Stimulated activated naive CD8-positive, alpha-beta T cell treated with anti-CD3 and anti-CD28 coated beads, Interleukin-15, amount 100 ng/mL, for 72 hours (primary cell): ENCODE measurements at regions not wholly inside any gene's neighbourhood (a gene's known extent, or its start where the extent isn't known, plus 50 kb on each side); places are given as distances from the start of the nearest gene placed in this dataset.

Experiments
- ATAC-seq: fragments of 150-1000 bp; cut with Tn5 transposase; 2 replicates; pipeline ENCODE4 v1.10.0; 2021; ENCODE audit warnings: mild to moderate bottlenecking, moderate library complexity
- DNase-seq, 2 donors: peaks; one replicate each; pipeline ENCODE4 v3.0.0; 2021 to 2022
- H3K27ac Mint-ChIP-seq, 2 donors: one replicate each; pipeline ENCODE4 v1.8.0; 2022; ENCODE audit warnings: mild to moderate bottlenecking in 2 of 2, mixed read lengths in 2 of 2, moderate library complexity in 2 of 2
- H3K27me3 Mint-ChIP-seq: one replicate; pipeline ENCODE4 v1.8.0; 2022; ENCODE audit warnings: mixed read lengths
- H3K4me1 Mint-ChIP-seq: one replicate; pipeline ENCODE4 v1.8.0; 2022; ENCODE audit warnings: mild to moderate bottlenecking, mixed read lengths
- H3K4me3 Mint-ChIP-seq, 2 donors: one replicate each; pipeline ENCODE4 v1.8.0; 2022; ENCODE audit warnings: mild to moderate bottlenecking in 2 of 2, mixed read lengths in 2 of 2, moderate library complexity in 1 of 2
- H3K9me3 Mint-ChIP-seq, 2 donors: one replicate each; pipeline ENCODE4 v1.8.0; 2022; ENCODE audit warnings: mixed read lengths in 2 of 2

DNA sequence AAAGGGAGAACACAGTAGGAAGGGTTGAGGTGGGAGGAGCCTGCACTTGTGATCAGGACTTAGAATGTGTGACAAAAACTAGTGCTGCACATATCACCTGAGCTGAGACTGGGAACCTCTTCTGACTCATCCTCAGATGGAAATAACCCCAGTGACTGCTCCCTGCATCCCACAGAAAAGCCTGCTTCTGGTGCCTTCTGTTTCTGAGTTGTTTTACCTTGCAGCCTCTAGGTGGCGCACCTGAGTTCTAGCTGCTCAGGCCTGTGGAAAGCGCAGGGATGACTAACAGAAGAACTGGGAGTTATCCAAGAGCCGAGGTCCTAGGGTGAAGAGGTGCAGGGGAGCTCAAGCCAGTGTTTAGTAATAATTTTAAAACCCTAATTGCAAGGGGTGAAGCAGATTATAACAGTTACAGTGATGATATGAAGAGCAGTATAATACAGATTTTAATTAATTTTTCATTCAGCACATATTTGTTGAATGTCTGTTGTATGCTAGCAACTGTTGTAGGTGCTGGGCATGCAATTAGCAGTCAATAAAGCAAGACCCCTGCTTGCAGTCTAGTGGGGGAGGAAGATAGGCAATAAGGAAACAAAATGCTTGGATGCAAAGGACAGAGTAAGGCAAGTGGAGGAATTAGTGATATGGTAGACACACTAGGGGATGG, 302.5 kb downstream of the DHX35 start:
- H3K4me1 Mint-ChIP-seq: no peaks in the 10 kb centered on the region
- peak; percentile 66 for ATAC-seq
- H3K9me3 Mint-ChIP-seq: no peaks in the 10 kb centered on the region
- no peak overlapping the region for H3K4me3 Mint-ChIP-seq
- peak; percentile 30 to 38 for DNase-seq
- peaks cover 8% of the 10 kb centered on the region for H3K27me3 Mint-ChIP-seq
- H3K27ac Mint-ChIP-seq: no peak overlapping the region

GRCh38 chr20:39263076-39263475, 300.9 kb downstream of the DHX35 start:
- Mint-ChIP-seq H3K4me1 (no peaks in the 10 kb centered on the region), H3K9me3 (no peaks in the 10 kb centered on the region), H3K27me3 (peaks cover 8% of the 10 kb centered on the region), H3K27ac (no peak overlapping the region), H3K4me3 (no peak overlapping the region)
- no peak for DNase-seq
- ATAC-seq: no peak

GRCh38 chr20:39259808-39260207, 297.7 kb downstream of the DHX35 start:
- Mint-ChIP-seq H3K27me3 (peaks cover 8% of the 10 kb centered on the region), H3K9me3 (no peaks in the 10 kb centered on the region), H3K4me3 (no peak overlapping the region), H3K27ac (no peak overlapping the region), H3K4me1 (no peaks in the 10 kb centered on the region)
- ATAC-seq (no peak), DNase-seq (no peak)

DNA sequence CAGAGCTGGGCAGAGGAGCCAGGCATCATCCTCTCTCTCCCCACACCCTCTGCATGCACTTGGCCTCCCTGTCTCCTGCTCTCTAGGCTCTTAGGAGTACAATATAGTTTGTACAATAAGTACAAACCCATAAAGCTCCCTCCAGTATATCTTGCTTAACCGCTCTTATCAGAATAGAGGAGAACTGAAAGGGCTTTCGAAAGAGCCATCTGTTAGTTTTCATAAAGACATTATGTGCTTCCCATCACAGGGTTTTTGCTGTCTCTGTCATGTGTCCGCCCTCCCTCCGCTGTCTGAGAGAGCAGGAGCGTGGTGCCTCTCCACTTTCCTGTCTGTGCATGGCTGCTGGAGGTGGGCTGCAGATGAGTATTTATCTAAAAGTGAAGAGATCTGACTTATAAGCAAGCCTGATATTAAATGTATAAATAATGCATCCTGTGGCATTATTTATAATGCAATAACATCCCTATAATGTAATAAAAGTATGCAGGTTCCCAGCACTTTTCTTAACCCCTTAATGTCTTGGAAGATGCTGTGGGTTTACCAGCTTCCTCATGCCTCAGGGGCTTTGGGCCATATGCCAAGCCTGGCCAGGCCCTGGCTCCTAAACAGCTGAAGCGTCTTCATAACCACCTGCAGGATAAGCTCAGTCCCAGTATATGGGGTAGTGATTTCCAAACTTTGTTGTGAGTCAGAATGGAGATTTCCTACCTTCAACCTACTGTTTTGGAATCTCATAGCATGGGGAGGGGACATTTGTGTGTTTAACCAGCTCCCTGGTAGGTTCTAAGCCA, 297.1 kb downstream of the DHX35 start:
- no peaks in the 10 kb centered on the region for H3K9me3 Mint-ChIP-seq
- no peak overlapping the region for H3K4me3 Mint-ChIP-seq
- H3K27ac Mint-ChIP-seq: no peak overlapping the region
- ATAC-seq (no peak), DNase-seq (no peak)
- peaks cover 8% of the 10 kb centered on the region for H3K27me3 Mint-ChIP-seq
- no peaks in the 10 kb centered on the region for H3K4me1 Mint-ChIP-seq

GRCh38 chr20:39258253-39258652, 296.1 kb downstream of the DHX35 start:
- DNase-seq (no peak), ATAC-seq (no peak)
- H3K4me3 Mint-ChIP-seq: no peak overlapping the region
- H3K9me3 Mint-ChIP-seq: no peaks in the 10 kb centered on the region
- no peaks in the 10 kb centered on the region for H3K4me1 Mint-ChIP-seq
- no peak overlapping the region for H3K27ac Mint-ChIP-seq
- peaks cover 8% of the 10 kb centered on the region for H3K27me3 Mint-ChIP-seq

DNA sequence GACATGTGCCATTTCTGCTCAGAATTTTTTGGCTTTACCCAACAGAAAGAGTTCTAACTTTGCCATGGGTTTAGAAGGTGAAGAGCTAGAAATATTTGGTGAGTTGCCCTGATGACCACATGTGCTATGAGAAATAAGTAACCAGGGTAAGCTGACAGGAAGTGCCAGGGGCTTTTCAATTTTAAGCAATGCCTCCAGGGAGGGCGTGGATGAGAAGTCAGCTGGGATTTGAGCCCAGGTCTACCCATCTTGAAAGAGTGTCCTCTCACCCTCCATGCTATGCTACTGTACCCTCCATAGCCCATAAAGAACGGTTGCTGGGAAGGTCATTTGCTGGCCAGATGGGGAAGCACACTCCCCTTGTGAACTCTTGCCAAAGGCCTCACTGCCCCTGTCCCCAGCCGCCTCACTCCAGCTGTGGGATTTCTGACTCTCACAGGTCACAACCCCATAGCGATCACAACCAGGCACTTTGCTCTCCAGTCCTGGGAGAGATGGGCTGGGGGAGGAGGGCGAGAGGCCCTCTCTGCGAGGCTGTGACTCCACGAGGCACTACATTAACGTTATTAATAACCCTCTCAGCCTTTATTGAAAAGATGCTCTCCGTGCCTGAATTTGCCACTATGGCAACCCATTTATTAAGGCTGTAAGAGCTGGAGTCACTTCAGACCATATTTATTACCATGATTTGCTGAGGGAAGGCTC, 291.1 kb downstream of the DHX35 start:
- no peak for ATAC-seq
- DNase-seq: no peak
- H3K4me3 Mint-ChIP-seq: no peak overlapping the region
- no peaks in the 10 kb centered on the region for H3K27me3 Mint-ChIP-seq
- H3K4me1 Mint-ChIP-seq: no peaks in the 10 kb centered on the region
- no peaks in the 10 kb centered on the region for H3K9me3 Mint-ChIP-seq
- no peak overlapping the region for H3K27ac Mint-ChIP-seq

DNA sequence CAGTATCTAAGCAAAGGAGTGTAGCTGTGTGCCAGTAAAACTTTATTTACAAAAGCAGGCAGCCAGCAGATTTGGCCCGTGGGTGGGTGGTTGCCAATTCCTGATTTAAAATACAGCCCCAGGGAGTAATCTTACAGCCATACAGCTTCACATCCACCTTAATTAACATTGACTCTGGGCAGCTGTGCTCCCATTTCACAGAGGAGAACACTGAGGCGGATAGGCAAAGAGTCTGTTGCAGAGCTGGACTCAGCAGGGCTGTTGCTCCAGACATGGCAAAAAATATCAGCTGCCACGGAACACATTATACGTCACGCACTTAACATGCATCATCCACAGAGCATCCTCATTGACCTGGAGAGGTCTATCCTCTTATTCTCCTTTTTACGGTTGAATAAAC, 289.9 kb downstream of the DHX35 start:
- H3K4me1 Mint-ChIP-seq: no peaks in the 10 kb centered on the region
- no peaks in the 10 kb centered on the region for H3K27me3 Mint-ChIP-seq

GRCh38 chr20:39249798-39250197, 287.7 kb downstream of the DHX35 start:
- H3K4me1 Mint-ChIP-seq: peaks cover 14% of the 10 kb centered on the region
- H3K27ac Mint-ChIP-seq: no peak overlapping the region

More for the DNA sequence above, 289.9 kb downstream of the DHX35 start:
- H3K4me3 Mint-ChIP-seq: no peak overlapping the region
- no peaks in the 10 kb centered on the region for H3K9me3 Mint-ChIP-seq
- no peak for ATAC-seq
- no peak for DNase-seq
- H3K27ac Mint-ChIP-seq: no peak overlapping the region

GRCh38 chr20:39248862-39249485, 286.8 kb downstream of the DHX35 start:
- Mint-ChIP-seq H3K27me3 (no peaks in the 10 kb centered on the region), H3K27ac (no peak overlapping the region)
- no peak for ATAC-seq

More at GRCh38 chr20:39249798-39250197, 287.7 kb downstream of the DHX35 start:
- H3K9me3 Mint-ChIP-seq: no peaks in the 10 kb centered on the region
- H3K4me3 Mint-ChIP-seq: no peak overlapping the region
- DNase-seq (no peak), ATAC-seq (no peak)
- H3K27me3 Mint-ChIP-seq: no peaks in the 10 kb centered on the region

DNA sequence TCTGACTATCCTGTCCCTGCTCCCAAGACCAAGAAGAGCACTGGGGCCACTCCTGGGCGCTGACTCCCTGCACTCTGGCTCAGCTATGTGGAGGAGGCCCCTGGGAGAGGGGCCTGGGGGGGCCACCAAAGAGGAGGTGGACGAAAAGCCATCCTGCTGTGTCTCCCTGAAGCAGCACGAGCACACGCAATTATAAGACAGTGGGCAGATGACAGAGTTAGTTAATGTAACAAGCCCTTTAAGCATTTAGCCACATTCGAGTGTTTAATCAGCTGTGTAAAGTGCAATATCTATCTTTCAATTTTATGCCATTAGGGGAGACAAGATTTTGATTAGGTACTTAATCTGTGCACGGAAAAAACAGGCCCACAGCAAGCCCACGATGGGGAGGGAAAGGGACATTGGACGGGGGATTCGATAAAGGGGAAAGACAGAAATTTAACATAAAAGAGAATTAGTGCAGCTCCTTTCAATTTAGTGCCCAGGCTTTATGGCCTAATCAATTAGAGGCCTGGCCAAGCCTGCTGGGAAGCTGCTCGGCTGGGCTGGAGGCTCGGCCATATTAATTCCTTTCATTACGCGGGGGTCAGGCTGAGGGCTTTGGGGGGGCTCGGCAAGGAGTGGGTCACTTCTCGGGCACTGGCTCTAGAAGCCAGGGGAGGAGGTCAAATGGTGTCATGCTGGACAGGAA, 286.2 kb downstream of the DHX35 start:
- no peak for DNase-seq
- no peaks in the 10 kb centered on the region for H3K27me3 Mint-ChIP-seq

More at GRCh38 chr20:39248862-39249485, 286.8 kb downstream of the DHX35 start:
- peaks cover 16% of the 10 kb centered on the region for H3K4me1 Mint-ChIP-seq
- no peak overlapping the region for H3K4me3 Mint-ChIP-seq
- no peak for DNase-seq
- no peaks in the 10 kb centered on the region for H3K9me3 Mint-ChIP-seq

DNA sequence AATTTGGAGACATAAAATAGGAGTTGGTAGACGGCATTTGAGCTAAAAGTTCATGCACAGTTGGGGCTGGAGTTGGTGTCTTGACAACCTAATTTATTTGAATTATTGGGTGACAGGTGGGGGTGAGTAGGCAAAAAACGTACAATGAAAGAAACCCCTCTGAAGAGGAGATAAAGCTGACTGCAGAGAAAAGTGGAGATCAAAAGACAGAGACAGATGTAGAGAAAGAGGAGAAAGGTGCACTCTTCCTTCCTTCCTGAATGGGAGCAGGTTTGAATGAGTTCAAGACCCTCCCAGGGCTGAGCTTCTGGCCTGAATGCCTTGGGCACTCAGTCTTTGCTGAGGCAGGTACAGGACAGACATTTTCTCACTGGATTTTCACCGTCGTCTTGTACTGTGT, 284.3 kb downstream of the DHX35 start:
- Mint-ChIP-seq H3K9me3 (peaks cover 8 to 13% of the 10 kb centered on the region in 2 donors), H3K27ac (no peak overlapping the region), H3K27me3 (no peaks in the 10 kb centered on the region), H3K4me3 (no peak overlapping the region), H3K4me1 (peaks cover 16% of the 10 kb centered on the region)
- no peak for DNase-seq
- no peak for ATAC-seq

More for the DNA sequence above, 286.2 kb downstream of the DHX35 start:
- Mint-ChIP-seq H3K4me3 (no peak overlapping the region), H3K27ac (no peak overlapping the region), H3K9me3 (peaks cover 3 to 4% of the 10 kb centered on the region in 2 donors), H3K4me1 (peaks cover 16% of the 10 kb centered on the region)
- peak; percentile 26 for ATAC-seq

GRCh38 chr20:39245685-39246311, 283.7 kb downstream of the DHX35 start:
- Mint-ChIP-seq H3K4me3 (no peak overlapping the region), H3K9me3 (peaks cover 8 to 13% of the 10 kb centered on the region in 2 donors), H3K27ac (peak overlapping the region in 1 of 2 donors; percentile 36), H3K27me3 (no peaks in the 10 kb centered on the region), H3K4me1 (peaks cover 16% of the 10 kb centered on the region)
- DNase-seq (no peak), ATAC-seq (no peak)

- ATAC-seq (no peak), DNase-seq (no peak)
- Mint-ChIP-seq H3K9me3 (peaks cover 8 to 13% of the 10 kb centered on the region in 2 donors), H3K4me1 (peaks cover 16% of the 10 kb centered on the region), H3K4me3 (no peak overlapping the region), H3K27me3 (no peaks in the 10 kb centered on the region), H3K27ac (peak overlapping the region in 1 of 2 donors; percentile 88)
Measured at GRCh38 chr20:39243962-39244361, 281.8 kb downstream of the DHX35 start.

DNA sequence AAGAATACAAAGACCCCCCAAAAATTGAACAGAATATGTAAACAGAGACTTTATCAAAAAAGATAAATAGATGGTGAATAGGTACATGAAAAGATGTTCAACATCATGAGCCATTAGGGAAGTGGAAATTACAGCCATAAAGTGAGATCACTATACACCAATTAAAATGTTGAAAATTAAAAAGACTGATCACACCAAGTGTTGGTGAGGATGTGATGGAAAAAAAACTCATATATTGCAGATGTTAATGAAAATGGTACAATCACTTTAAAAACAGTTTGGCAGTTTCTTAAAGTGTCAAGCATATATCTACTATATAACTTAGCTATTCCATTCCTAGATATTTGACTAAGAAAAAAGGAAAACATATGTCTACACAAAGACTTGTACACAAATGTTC, 280.5 kb downstream of the DHX35 start:
- no peaks in the 10 kb centered on the region for H3K27me3 Mint-ChIP-seq
- peaks cover 8 to 13% of the 10 kb centered on the region in 2 donors for H3K9me3 Mint-ChIP-seq
- DNase-seq (no peak), ATAC-seq (no peak)
- peaks cover 16% of the 10 kb centered on the region for H3K4me1 Mint-ChIP-seq
- no peak overlapping the region for H3K27ac Mint-ChIP-seq
- H3K4me3 Mint-ChIP-seq: no peak overlapping the region
